CD8-positive, alpha-beta memory T cell (primary cell): ENCODE measurements at regions not wholly inside any gene's neighbourhood (a gene's known extent, or its start where the extent isn't known, plus 50 kb on each side); places are given as distances from the start of the nearest gene placed in this dataset.

Experiments
- CTCF ChIA-PET: fragments of 350-600 bp; sonication (Branson Sonifier 250); formaldehyde crosslinking; loops from one replicate; lab custom pipeline; 2021; ENCODE audit warnings: antibody characterized with exemption; lab: Charles Lee
- POLR2A ChIA-PET: fragments of 350-600 bp; sonication (Branson Sonifier 250); formaldehyde crosslinking; loops from one replicate; lab custom pipeline; 2021; ENCODE audit warnings: antibody characterized with exemption; lab: Charles Lee
- DNase-seq, 5 donors: peaks; one replicate each; pipeline versions ENCODE4 v3.0.0 to v3.0.0-alpha.2; 2020 to 2022; ENCODE audit warnings: mixed read lengths in 1 of 5
- H3K27ac ChIP-seq: one replicate; pipeline ENCODE4 v1.7.0; 2013; ENCODE audit warnings: low read depth, mild to moderate bottlenecking, low read length, moderate library complexity
- H3K27me3 ChIP-seq: 2 replicates; pipeline ENCODE4 v1.7.0; 2013; ENCODE audit warnings: low read length, mild to moderate bottlenecking; ENCODE audit not compliant: insufficient read depth, poor library complexity, severe bottlenecking
- H3K36me3 ChIP-seq: 2 replicates; pipeline ENCODE4 v1.7.0; 2013; ENCODE audit warnings: mild to moderate bottlenecking, low read length, moderate library complexity; ENCODE audit not compliant: insufficient read depth
- H3K4me1 ChIP-seq: 2 replicates; pipeline ENCODE4 v1.7.0; 2013; ENCODE audit warnings: mild to moderate bottlenecking, low read length, moderate library complexity; ENCODE audit not compliant: insufficient read depth
- H3K4me3 ChIP-seq: 2 replicates; pipeline ENCODE4 v1.7.0; 2013; ENCODE audit warnings: mild to moderate bottlenecking, low read length
- H3K9me3 ChIP-seq: 2 replicates; pipeline ENCODE4 v1.7.0; 2013; ENCODE audit warnings: mild to moderate bottlenecking, low read length
- H3K27ac Mint-ChIP-seq, 8 donors: one replicate each; pipeline ENCODE4 v1.8.0; 2020 to 2021; ENCODE audit warnings: mixed read lengths in 8 of 8, mild to moderate bottlenecking in 6 of 8, inconsistent platforms in 3 of 8, moderate library complexity in 3 of 8
- H3K27me3 Mint-ChIP-seq, 2 donors: one replicate each; pipeline ENCODE4 v1.8.0; 2020 to 2021; ENCODE audit warnings: mixed read lengths in 2 of 2, mild to moderate bottlenecking in 1 of 2, moderate library complexity in 1 of 2
- H3K36me3 Mint-ChIP-seq, 3 donors: one replicate each; pipeline ENCODE4 v1.8.0; 2020 to 2021; ENCODE audit warnings: mixed read lengths in 3 of 3, inconsistent platforms in 1 of 3, mild to moderate bottlenecking in 1 of 3
- H3K4me1 Mint-ChIP-seq, 3 donors: one replicate each; pipeline ENCODE4 v1.8.0; 2020 to 2021; ENCODE audit warnings: mixed read lengths in 3 of 3, inconsistent platforms in 1 of 3, mild to moderate bottlenecking in 1 of 3
- H3K4me3 Mint-ChIP-seq, 7 donors: one replicate each; pipeline ENCODE4 v1.8.0; 2020 to 2021; ENCODE audit warnings: mixed read lengths in 7 of 7, mild to moderate bottlenecking in 6 of 7, moderate library complexity in 4 of 7, inconsistent platforms in 2 of 7
- H3K9me3 Mint-ChIP-seq, 5 donors: one replicate each; pipeline ENCODE4 v1.8.0; 2020 to 2022; ENCODE audit warnings: mixed read lengths in 5 of 5, mild to moderate bottlenecking in 3 of 5, moderate library complexity in 2 of 5, inconsistent platforms in 1 of 5

DNA sequence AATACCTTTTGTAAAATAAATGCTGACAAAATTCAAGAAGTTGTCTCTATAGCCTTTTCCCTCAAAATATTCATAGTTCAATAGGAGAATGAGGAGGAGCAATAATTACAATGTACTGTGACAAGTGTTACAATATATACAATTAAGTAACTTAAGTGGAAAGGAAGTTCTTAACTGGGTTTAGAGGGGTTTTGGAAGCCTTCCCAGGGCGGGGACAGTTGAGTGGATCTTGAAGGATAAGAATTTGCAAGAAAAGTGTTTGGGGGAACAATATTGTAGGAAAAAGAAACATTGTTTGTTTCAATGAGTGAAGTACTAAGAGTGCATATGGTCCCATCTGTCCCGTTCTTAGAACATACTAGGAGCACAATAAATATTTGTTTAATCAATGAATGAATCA lies 165.2 kb upstream of the PLSCR5 start:
- H3K27ac Mint-ChIP-seq: no peak overlapping the region
- POLR2A ChIA-PET: no interaction called here

DNA sequence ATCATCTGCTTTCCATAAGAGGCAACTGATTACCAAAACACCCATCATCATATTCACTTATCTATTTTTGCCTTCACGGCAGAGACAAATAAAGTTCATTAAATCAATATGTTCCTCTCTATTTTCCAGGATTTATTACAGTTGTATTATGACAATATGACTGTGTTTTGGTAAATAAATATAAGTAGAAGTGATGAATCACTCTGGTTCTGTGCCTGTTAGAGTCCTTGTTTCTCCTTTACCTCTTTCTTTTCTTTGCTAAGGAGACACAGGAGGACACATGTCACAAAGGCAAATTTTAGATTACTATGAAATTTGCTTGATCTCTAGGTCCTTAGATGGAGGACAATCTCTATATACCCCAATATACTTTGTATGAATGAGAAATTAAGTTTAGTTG lies 152.6 kb upstream of the PLSCR5 start:
- no peak overlapping the region for H3K4me3 ChIP-seq
- no peaks in the 10 kb centered on the region for H3K4me1 ChIP-seq
- peaks cover 0 to 12% (median 2%) of the 10 kb centered on the region in 5 donors for H3K9me3 Mint-ChIP-seq
- DNase-seq: no peak
- no peak overlapping the region for H3K27ac Mint-ChIP-seq
- no peak overlapping the region for H3K4me3 Mint-ChIP-seq
- no peaks in the 10 kb centered on the region for H3K27me3 ChIP-seq
- no peaks in the 10 kb centered on the region for H3K36me3 ChIP-seq
- H3K9me3 ChIP-seq: no peaks in the 10 kb centered on the region
- CTCF ChIA-PET: no interaction called here
- no peaks in the 10 kb centered on the region for H3K27me3 Mint-ChIP-seq
- no peaks in the 10 kb centered on the region for H3K4me1 Mint-ChIP-seq
- H3K27ac ChIP-seq: no peak overlapping the region
- H3K36me3 Mint-ChIP-seq: no peaks in the 10 kb centered on the region
- POLR2A ChIA-PET: no interaction called here

More for the DNA sequence above, 165.2 kb upstream of the PLSCR5 start:
- CTCF ChIA-PET: no interaction called here
- Mint-ChIP-seq H3K27me3 (peaks cover 0 to 3% of the 10 kb centered on the region in 2 donors), H3K4me3 (no peak overlapping the region), H3K36me3 (no peaks in the 10 kb centered on the region), H3K4me1 (no peaks in the 10 kb centered on the region), H3K9me3 (peaks cover 0 to 16% (median 0%) of the 10 kb centered on the region in 5 donors)
- Histone ChIP-seq H3K27ac (no peak overlapping the region), H3K27me3 (no peaks in the 10 kb centered on the region), H3K9me3 (no peaks in the 10 kb centered on the region), H3K4me3 (no peak overlapping the region), H3K36me3 (no peaks in the 10 kb centered on the region), H3K4me1 (no peaks in the 10 kb centered on the region)
- no peak for DNase-seq

- Mint-ChIP-seq H3K4me1 (no peaks in the 10 kb centered on the region), H3K27me3 (no peaks in the 10 kb centered on the region), H3K27ac (no peak overlapping the region), H3K36me3 (no peaks in the 10 kb centered on the region), H3K4me3 (no peak overlapping the region), H3K9me3 (peaks cover 0 to 20% (median 3%) of the 10 kb centered on the region in 5 donors)
- POLR2A ChIA-PET: no interaction called here
- Histone ChIP-seq H3K9me3 (no peaks in the 10 kb centered on the region), H3K4me3 (no peak overlapping the region), H3K4me1 (no peaks in the 10 kb centered on the region), H3K27me3 (no peaks in the 10 kb centered on the region), H3K36me3 (no peaks in the 10 kb centered on the region), H3K27ac (no peak overlapping the region)
- no peak for DNase-seq
- CTCF ChIA-PET: no interaction called here
Measured at GRCh38 chr3:146750196-146750595, 145.1 kb upstream of the PLSCR5 start.

- CTCF ChIA-PET: no interaction called here
- no peak for DNase-seq
- no peaks in the 10 kb centered on the region for H3K36me3 ChIP-seq
- Mint-ChIP-seq H3K27me3 (no peaks in the 10 kb centered on the region), H3K4me3 (no peak overlapping the region), H3K36me3 (no peaks in the 10 kb centered on the region), H3K9me3 (peaks cover 0 to 16% (median 3%) of the 10 kb centered on the region in 5 donors), H3K27ac (peak overlapping the region in 1 of 8 donors; percentile 17), H3K4me1 (no peaks in the 10 kb centered on the region)
- H3K4me3 ChIP-seq: no peak overlapping the region
- no peaks in the 10 kb centered on the region for H3K9me3 ChIP-seq
- H3K27me3 ChIP-seq: no peaks in the 10 kb centered on the region
- no peaks in the 10 kb centered on the region for H3K4me1 ChIP-seq
- POLR2A ChIA-PET: no interaction called here
- H3K27ac ChIP-seq: no peak overlapping the region
Measured at GRCh38 chr3:146747928-146748327, 142.8 kb upstream of the PLSCR5 start.

- Histone ChIP-seq H3K27ac (no peak overlapping the region), H3K4me3 (no peak overlapping the region), H3K36me3 (no peaks in the 10 kb centered on the region), H3K4me1 (no peaks in the 10 kb centered on the region), H3K27me3 (no peaks in the 10 kb centered on the region), H3K9me3 (no peaks in the 10 kb centered on the region)
- H3K4me3 Mint-ChIP-seq: no peak overlapping the region
- peaks cover 0 to 11% (median 0%) of the 10 kb centered on the region in 5 donors for H3K9me3 Mint-ChIP-seq
- POLR2A ChIA-PET: no interaction called here
- H3K4me1 Mint-ChIP-seq: no peaks in the 10 kb centered on the region
- DNase-seq: no peak
- CTCF ChIA-PET: no interaction called here
- H3K36me3 Mint-ChIP-seq: no peaks in the 10 kb centered on the region
- H3K27me3 Mint-ChIP-seq: no peaks in the 10 kb centered on the region
- no peak overlapping the region for H3K27ac Mint-ChIP-seq
Measured at GRCh38 chr3:146747051-146747450, 141.9 kb upstream of the PLSCR5 start.

- CTCF ChIA-PET: no interaction called here
- Mint-ChIP-seq H3K4me1 (no peaks in the 10 kb centered on the region), H3K27me3 (no peaks in the 10 kb centered on the region), H3K9me3 (peaks cover 0 to 3% (median 0%) of the 10 kb centered on the region in 5 donors), H3K36me3 (no peaks in the 10 kb centered on the region), H3K4me3 (no peak overlapping the region), H3K27ac (no peak overlapping the region)
- POLR2A ChIA-PET: no interaction called here
- Histone ChIP-seq H3K27me3 (no peaks in the 10 kb centered on the region), H3K4me1 (no peaks in the 10 kb centered on the region), H3K4me3 (no peak overlapping the region), H3K9me3 (no peaks in the 10 kb centered on the region), H3K27ac (no peak overlapping the region), H3K36me3 (no peaks in the 10 kb centered on the region)
- no peak for DNase-seq
Measured at GRCh38 chr3:146746190-146746589, 141.0 kb upstream of the PLSCR5 start.

DNA sequence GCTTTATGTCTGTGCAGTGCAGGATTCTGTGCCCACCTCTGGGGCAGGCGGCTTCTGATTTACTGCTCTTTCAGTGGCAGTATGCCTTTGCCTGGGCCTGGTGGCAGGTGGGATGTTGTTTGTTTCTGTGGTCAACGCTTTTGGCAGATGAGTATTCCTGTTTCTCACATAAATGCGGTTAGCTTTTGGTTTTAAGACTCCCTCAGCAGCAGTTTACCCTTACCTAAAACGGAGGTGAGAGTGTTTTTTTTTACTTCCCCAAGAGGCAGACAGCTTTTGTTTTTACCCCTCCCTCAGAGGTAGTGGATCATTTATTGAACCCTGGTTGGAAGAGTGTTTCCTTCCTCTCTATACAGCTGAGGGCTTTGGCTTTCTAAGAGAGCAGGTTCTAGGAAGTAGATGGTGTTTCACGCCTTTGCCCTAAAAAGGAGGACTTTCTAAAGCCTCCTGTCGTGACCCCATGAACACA lies 134.1 kb upstream of the PLSCR5 start:
- CTCF ChIA-PET: no interaction called here
- Mint-ChIP-seq H3K4me3 (no peak overlapping the region), H3K27me3 (peaks cover 0 to 3% of the 10 kb centered on the region in 2 donors), H3K9me3 (peaks cover 0 to 11% (median 3%) of the 10 kb centered on the region in 5 donors), H3K27ac (no peak overlapping the region), H3K4me1 (no peaks in the 10 kb centered on the region), H3K36me3 (no peaks in the 10 kb centered on the region)
- no peaks in the 10 kb centered on the region for H3K27me3 ChIP-seq
- no peak overlapping the region for H3K4me3 ChIP-seq
- DNase-seq: no peak
- H3K27ac ChIP-seq: no peak overlapping the region
- no peaks in the 10 kb centered on the region for H3K36me3 ChIP-seq
- POLR2A ChIA-PET: no interaction called here
- H3K9me3 ChIP-seq: no peaks in the 10 kb centered on the region
- H3K4me1 ChIP-seq: no peaks in the 10 kb centered on the region

GRCh38 chr3:146732325-146732724 lies 127.2 kb upstream of the PLSCR5 start:
- Mint-ChIP-seq H3K4me3 (no peak overlapping the region), H3K27ac (no peak overlapping the region), H3K4me1 (no peaks in the 10 kb centered on the region), H3K9me3 (peaks cover 0 to 12% (median 9%) of the 10 kb centered on the region in 5 donors), H3K36me3 (no peaks in the 10 kb centered on the region), H3K27me3 (peaks cover 0 to 1% of the 10 kb centered on the region in 2 donors)
- ChIA-PET CTCF (no interaction called here), POLR2A (no interaction called here)
- no peak for DNase-seq
- no peaks in the 10 kb centered on the region for H3K36me3 ChIP-seq
- no peaks in the 10 kb centered on the region for H3K9me3 ChIP-seq
- no peak overlapping the region for H3K27ac ChIP-seq
- no peak overlapping the region for H3K4me3 ChIP-seq
- H3K27me3 ChIP-seq: no peaks in the 10 kb centered on the region
- H3K4me1 ChIP-seq: no peaks in the 10 kb centered on the region

DNA sequence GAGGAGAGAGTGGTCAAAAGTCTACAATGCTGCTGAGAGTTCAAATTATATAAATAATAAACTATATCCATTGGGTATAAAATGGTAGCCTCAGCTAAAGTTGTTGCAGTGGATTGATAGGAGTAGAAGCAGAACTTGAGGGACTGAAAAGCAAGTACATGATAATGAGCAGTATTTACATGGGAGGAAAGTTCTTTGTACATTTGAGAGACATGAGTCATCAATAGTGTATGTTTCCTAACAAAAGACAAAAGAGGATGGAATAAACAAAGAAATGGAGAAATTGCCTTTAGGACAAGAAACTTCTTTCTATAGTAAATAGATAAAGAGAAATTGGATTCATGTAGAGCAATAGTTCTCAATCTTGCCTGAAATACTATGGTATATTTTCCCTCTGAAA lies 110.0 kb upstream of the PLSCR5 start:
- ChIA-PET CTCF (no interaction called here), POLR2A (no interaction called here)
- Mint-ChIP-seq H3K9me3 (peaks cover 0 to 7% (median 0%) of the 10 kb centered on the region in 5 donors), H3K4me1 (no peaks in the 10 kb centered on the region), H3K4me3 (no peak overlapping the region), H3K27me3 (peaks cover 0 to 1% of the 10 kb centered on the region in 2 donors), H3K27ac (no peak overlapping the region), H3K36me3 (no peaks in the 10 kb centered on the region)
- H3K4me1 ChIP-seq: no peaks in the 10 kb centered on the region
- DNase-seq: no peak
- H3K27me3 ChIP-seq: no peaks in the 10 kb centered on the region
- H3K4me3 ChIP-seq: no peak overlapping the region
- no peak overlapping the region for H3K27ac ChIP-seq
- no peaks in the 10 kb centered on the region for H3K9me3 ChIP-seq
- H3K36me3 ChIP-seq: no peaks in the 10 kb centered on the region
